Lower leg skin (tissue), 4 donors: ENCODE measurements at regions not wholly inside any gene's neighbourhood (a gene's known extent, or its start where the extent isn't known, plus 50 kb on each side); places are given as distances from the start of the nearest gene placed in this dataset.

Experiments used
- DNase-seq, 2 donors: peaks; one replicate each; pipeline ENCODE4 v3.0.0-alpha.2; 2019; ENCODE audit warnings: low spot score in 2 of 2
- H3K4me3 ChIP-seq: fragments of 200-600 bp; sonication (generic); 2 replicates; pipeline ENCODE4 v1.5.1; 2017; ENCODE audit warnings: mild to moderate bottlenecking, low read depth; ENCODE audit not compliant: poor library complexity, severe bottlenecking
- POLR2A ChIP-seq, 2 donors: fragments of 450-650 bp; IDR thresholded peaks; one replicate each; pipeline ENCODE4 v1.6.1; 2016 to 2017; ENCODE audit warnings: antibody characterized with exemption in 2 of 2, mild to moderate bottlenecking in 1 of 2, moderate library complexity in 1 of 2
- WGBS, 2 donors: methylation state at CpG; one replicate each; pipeline ENCODE4 v1.1.5; 2018; 5-methylcytosine and 5-hydroxymethylcytosine counted together
- intact Hi-C: fragments of 100-400 bp; cut with DNase I; formaldehyde crosslinking; loops from one replicate; pipeline ENCODE4 v1.15.0; 2023; ENCODE audit warnings: low total_unique reads
- TF ChIP-seq, protein P1 (sequence below), 3 donors: fragments of 450-650 bp; IDR thresholded peaks; one replicate each; pipeline ENCODE4 v1.5.1; 2016; ENCODE audit warnings: antibody characterized with exemption in 3 of 3, mild to moderate bottlenecking in 3 of 3, moderate library complexity in 2 of 3

DNA sequence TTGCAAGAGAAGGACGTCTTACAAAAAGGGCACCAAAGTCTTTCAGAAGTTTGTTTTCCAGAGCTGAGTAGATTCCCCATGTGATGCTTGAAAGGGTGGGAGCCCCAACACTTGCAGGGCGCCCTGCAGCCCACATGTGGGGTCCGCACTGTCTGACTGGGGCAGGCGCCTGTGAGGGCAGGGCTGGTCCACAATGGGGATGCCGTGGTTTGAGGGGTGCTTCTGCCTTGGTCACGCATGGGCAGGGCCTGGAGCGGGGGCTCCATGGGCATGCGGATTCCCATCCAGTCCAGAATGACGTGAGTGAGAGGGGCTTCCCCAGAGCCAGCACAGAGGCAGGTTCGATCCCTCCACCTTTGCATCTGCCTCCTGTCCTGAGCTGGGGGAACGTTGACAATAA lies 101.5 kb upstream of the SHH start:
- H3K4me3 ChIP-seq: no peak overlapping the region
- no peak for DNase-seq
- TF ChIP-seq, protein P1, sequence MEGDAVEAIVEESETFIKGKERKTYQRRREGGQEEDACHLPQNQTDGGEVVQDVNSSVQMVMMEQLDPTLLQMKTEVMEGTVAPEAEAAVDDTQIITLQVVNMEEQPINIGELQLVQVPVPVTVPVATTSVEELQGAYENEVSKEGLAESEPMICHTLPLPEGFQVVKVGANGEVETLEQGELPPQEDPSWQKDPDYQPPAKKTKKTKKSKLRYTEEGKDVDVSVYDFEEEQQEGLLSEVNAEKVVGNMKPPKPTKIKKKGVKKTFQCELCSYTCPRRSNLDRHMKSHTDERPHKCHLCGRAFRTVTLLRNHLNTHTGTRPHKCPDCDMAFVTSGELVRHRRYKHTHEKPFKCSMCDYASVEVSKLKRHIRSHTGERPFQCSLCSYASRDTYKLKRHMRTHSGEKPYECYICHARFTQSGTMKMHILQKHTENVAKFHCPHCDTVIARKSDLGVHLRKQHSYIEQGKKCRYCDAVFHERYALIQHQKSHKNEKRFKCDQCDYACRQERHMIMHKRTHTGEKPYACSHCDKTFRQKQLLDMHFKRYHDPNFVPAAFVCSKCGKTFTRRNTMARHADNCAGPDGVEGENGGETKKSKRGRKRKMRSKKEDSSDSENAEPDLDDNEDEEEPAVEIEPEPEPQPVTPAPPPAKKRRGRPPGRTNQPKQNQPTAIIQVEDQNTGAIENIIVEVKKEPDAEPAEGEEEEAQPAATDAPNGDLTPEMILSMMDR (IDR thresholded peaks at IDR 0.05): no peak
- no peak for TF ChIP-seq POLR2A (IDR thresholded peaks at IDR 0.05)
- 83 to 84% methylated on average over 11 of the region's 11 CpGs for WGBS, 2 donors
- intact Hi-C loops: no loop called here

DNA sequence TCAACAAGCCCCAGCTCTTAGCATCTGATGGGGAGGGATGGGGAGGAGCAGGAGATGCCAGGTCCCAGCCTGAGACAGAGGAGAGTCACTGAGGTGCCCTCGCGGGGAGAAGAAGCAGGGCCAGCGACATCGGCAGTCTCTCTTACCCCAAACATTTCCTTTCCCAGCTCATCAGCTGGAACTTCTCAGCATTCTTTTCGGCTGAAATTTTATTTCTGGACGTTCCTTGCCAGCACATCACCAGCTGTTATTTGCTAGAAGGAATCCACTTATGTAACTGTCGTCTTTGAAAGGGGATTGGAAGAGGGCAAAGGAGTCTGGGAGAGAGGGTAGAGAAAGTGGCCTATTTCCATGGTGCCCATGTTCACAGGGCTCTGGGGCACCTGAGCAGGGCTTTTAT lies 101.0 kb upstream of the SHH start:
- 68 to 74% methylated on average over 7 of the region's 7 CpGs for WGBS, 2 donors
- no peak for DNase-seq
- TF ChIP-seq, protein P1 (IDR thresholded peaks at IDR 0.05): no peak
- TF ChIP-seq POLR2A (IDR thresholded peaks at IDR 0.05): no peak
- intact Hi-C loops: no loop called here
- no peak overlapping the region for H3K4me3 ChIP-seq

DNA sequence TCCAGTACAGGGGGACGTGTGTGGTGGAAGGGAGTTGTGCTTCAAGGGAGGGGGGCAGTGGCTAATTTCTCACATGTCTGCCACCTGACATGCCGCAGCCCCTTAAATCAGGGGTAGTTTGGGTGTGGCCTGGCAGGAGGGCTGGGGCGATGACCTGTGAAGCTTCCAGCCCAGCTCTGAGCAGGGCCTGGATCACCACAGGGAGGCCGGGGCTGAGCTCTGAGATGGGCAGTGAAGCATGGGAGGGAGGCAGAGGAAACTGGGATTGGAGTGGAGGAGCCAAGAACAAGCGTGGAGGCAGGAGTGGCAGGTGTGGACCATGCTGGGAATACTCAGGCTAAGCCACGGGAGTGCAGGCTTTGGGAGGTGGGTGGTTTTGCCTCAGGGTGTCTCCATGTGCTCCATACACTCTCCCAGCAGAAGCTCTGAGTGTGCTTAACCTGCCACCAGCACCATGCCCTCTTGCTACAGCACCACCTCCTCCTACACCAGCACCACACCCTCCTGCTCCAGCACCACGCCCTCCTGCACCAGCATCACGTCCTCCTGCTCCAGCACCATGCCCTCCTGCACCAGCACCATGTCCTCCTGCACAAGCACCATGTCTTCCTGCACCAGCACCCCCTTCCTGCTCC lies 99.3 kb upstream of the SHH start:
- H3K4me3 ChIP-seq: no peak overlapping the region
- DNase-seq: no peak
- 73 to 76% methylated on average over 8 of the region's 8 CpGs for WGBS, 2 donors
- TF ChIP-seq, protein P1 (IDR thresholded peaks at IDR 0.05): no peak
- no peak for TF ChIP-seq POLR2A (IDR thresholded peaks at IDR 0.05)
- intact Hi-C loops: no loop called here

DNA sequence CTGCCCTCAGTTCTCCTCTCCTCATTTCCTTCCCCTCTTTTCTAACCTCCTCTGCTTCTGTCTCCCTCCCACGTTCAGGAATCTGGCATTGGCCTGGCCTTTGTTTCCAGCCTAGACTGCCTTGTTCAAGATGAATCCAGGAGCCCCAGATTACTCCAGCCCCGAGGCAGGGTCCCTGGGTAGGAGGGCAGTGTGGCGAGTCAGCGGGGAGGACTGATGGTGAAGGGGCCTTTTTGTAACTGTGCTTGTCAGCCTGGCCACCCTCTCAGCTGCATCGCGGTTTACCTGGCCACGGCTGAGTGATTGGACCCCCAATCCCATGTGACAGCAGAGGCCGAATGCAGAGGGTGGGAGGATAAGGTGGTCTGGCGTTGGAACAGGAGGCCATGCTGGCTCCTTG lies 96.1 kb upstream of the SHH start:
- no peak for DNase-seq
- TF ChIP-seq POLR2A (IDR thresholded peaks at IDR 0.05): no peak
- TF ChIP-seq, protein P1 (IDR thresholded peaks at IDR 0.05): no peak
- 77 to 80% methylated on average over 9 of the region's 9 CpGs for WGBS, 2 donors
- intact Hi-C loops: no loop called here
- H3K4me3 ChIP-seq: no peak overlapping the region

GRCh38 chr7:155907450-155908200 lies 95.4 kb upstream of the SHH start:
- WGBS, 2 donors: 54 to 75% methylated on average over 7 to 8 of the region's 8 CpGs
- DNase-seq: no peak
- TF ChIP-seq, protein P1 (IDR thresholded peaks at IDR 0.05): no peak
- TF ChIP-seq POLR2A (IDR thresholded peaks at IDR 0.05): no peak
- H3K4me3 ChIP-seq: no peak overlapping the region
- intact Hi-C loops: no loop called here
